ENCODE measurements at regions not wholly inside any gene's neighbourhood (a gene's known extent, or its start where the extent isn't known, plus 50 kb on each side); places are given as distances from the start of the nearest gene placed in this dataset.
"Not testable (repeated sequence)": the region's sequence is repeated elsewhere in the genome, so short reads cannot be mapped to it uniquely, and the experiment has no call there.

- DNase-seq (ENCODE audit: low read depth): no peak
- no peak for TF ChIP-seq CTCF (IDR thresholded peaks at IDR 0.05; ENCODE audit: control insufficient read depth, extremely low read depth, insufficient read depth)
These were observed 256.1 kb upstream of the PTBP2 start for GRCh38 chr1:96465441-96465840.

DNA sequence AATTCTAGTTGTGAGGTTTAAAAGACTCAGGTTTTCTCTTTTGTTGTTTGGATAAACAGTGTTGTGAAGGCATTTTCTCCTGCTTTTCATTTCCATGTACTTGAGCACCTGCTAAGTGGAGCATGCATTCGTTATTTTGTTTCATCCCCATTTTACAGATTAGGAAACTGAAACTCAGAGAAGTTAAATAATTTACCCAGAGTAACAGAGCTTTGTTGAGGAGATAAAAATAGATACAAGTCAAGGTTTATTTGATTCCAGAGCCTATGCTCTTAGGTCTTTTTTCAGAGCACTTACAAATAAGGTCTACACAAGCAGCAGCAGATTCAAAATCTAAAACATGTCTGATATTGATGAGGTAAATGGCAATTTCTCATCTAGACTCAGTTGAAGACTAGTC lies 254.7 kb upstream of the PTBP2 start:
- H3K4me3 ChIP-seq (ENCODE audit: low read depth, low read length): no peak overlapping the region
- no peak for DNase-seq (ENCODE audit: low read depth)
- no peak for TF ChIP-seq CTCF (IDR thresholded peaks at IDR 0.05; ENCODE audit: control insufficient read depth, extremely low read depth, insufficient read depth)

More at GRCh38 chr1:96465441-96465840, 256.1 kb upstream of the PTBP2 start:
- no peak overlapping the region for H3K4me3 ChIP-seq (ENCODE audit: low read depth, low read length)

- DNase-seq (ENCODE audit: low read depth); H3K4me3 ChIP-seq (ENCODE audit: low read depth, low read length): not testable (repeated sequence)
These were observed 251.9 kb upstream of the PTBP2 start for GRCh38 chr1:96469726-96470125.

- no peak overlapping the region for H3K4me3 ChIP-seq (ENCODE audit: low read depth, low read length)
- TF ChIP-seq CTCF (IDR thresholded peaks at IDR 0.05; ENCODE audit: control insufficient read depth, extremely low read depth, insufficient read depth): no peak
- DNase-seq (ENCODE audit: low read depth): no peak
These were observed 249.1 kb upstream of the PTBP2 start for GRCh38 chr1:96472471-96472870.

DNA sequence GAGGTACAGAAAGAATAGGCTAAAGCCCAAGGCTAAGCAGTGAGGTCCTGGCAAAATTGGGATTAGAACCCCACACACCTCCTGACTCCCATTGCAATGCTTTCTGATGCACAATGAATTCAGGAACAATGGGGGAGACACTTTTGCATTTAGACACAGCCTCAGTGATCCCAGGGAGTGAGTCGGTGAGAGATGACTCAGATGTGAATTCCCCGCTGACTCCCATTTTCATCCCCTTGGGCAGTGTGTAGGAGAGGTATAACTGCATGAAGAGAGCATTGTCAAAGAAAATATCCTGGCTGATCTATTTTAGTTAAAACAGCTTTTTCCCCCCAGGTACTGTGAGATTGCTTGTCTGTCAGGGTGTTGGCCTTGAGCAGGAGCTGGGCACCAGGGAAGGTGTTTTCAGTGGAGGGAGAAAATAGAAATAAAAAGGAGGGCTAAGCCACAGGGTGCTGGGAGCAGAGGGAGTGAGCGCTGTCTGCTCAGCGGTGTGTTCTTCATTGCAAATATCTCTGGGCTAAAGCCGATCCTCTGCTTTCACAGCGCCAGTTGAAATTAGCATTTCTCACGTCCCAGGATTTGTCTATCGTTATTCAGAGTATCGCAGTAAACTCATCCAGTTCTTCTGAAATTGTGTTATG lies 247.7 kb upstream of the PTBP2 start:
- TF ChIP-seq CTCF (IDR thresholded peaks at IDR 0.05; ENCODE audit: control insufficient read depth, extremely low read depth, insufficient read depth): no peak
- H3K4me3 ChIP-seq (ENCODE audit: low read depth, low read length): no peak overlapping the region
- DNase-seq (ENCODE audit: low read depth): no peak

- no peak overlapping the region for H3K4me3 ChIP-seq (ENCODE audit: low read depth, low read length)
- no peak for TF ChIP-seq CTCF (IDR thresholded peaks at IDR 0.05; ENCODE audit: control insufficient read depth, extremely low read depth, insufficient read depth)
- no peak for DNase-seq (ENCODE audit: low read depth)
These were observed 246.4 kb upstream of the PTBP2 start for GRCh38 chr1:96474985-96475743.

DNA sequence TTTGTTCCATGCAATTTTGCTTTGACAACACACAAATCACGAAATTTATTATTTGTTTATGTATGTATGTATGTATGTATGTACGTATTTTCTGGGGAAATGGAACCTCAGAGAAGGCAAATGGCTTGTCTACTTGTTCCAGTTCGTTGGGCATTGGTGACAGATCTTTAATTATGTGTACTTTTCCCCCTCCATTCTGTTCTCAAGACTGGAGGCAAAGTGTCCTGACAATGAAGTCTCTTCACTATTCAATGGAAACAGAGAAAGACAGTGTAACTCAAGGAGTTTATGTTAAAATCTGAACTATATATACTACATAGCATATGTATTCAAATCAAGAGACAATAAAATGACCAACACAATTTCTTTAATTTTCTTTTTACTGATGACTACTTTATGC lies 245.7 kb upstream of the PTBP2 start:
- no peak for DNase-seq (ENCODE audit: low read depth)
- no peak for TF ChIP-seq CTCF (IDR thresholded peaks at IDR 0.05; ENCODE audit: control insufficient read depth, extremely low read depth, insufficient read depth)

More for the DNA sequence above, 245.7 kb upstream of the PTBP2 start:
- H3K4me3 ChIP-seq (ENCODE audit: low read depth, low read length): no peak overlapping the region
